ENCODE measurements at regions not wholly inside any gene's neighbourhood (a gene's known extent, or its start where the extent isn't known, plus 50 kb on each side); places are given as distances from the start of the nearest gene placed in this dataset.
A peak's percentile ranks its signal among the peaks of the same experiment; 100 is the strongest.
"Not testable (repeated sequence)": the region's sequence is repeated elsewhere in the genome, so short reads cannot be mapped to it uniquely, and the experiment has no call there.

- no peak for TF ChIP-seq CTCF (IDR thresholded peaks at IDR 0.05; ENCODE audit: low read depth, low read length, missing control alignments)
- in situ Hi-C loops (cut with HindIII; ENCODE audit: low pct_ligation_motif_present, low sequenced_read_pairs), result loop anchor here (25.0 kb wide), 1 partner anchor 330 kb away; the partner anchor contains the start of gene CLDN20
- H3K36me3 ChIP-seq (replicated peaks), result no peaks in the 10 kb centered on the region
- no peak overlapping the region for H3K4me3 ChIP-seq (ENCODE audit: low read depth, low read length)
- no peaks in the 10 kb centered on the region for H3K27me3 ChIP-seq (replicated peaks)
- no peak overlapping the region for H3K27ac ChIP-seq
- DNase-seq, result no peak
These were observed 63.2 kb upstream of the TIAM2 start for GRCh38 chr6:154931711-154932424.

GRCh38 chr6:154932515-154933027, 62.5 kb upstream of the TIAM2 start:
- no peak overlapping the region for H3K4me3 ChIP-seq (ENCODE audit: low read depth, low read length)
- no peak for TF ChIP-seq CTCF (IDR thresholded peaks at IDR 0.05; ENCODE audit: low read depth, low read length, missing control alignments)
- H3K27ac ChIP-seq, result no peak overlapping the region
- in situ Hi-C loops (cut with HindIII; ENCODE audit: low pct_ligation_motif_present, low sequenced_read_pairs), result loop anchor here (25.0 kb wide), 1 partner anchor 330 kb away; the partner anchor contains the start of gene CLDN20
- DNase-seq, result peak; percentile 43
- no peaks in the 10 kb centered on the region for H3K36me3 ChIP-seq (replicated peaks)
- no peaks in the 10 kb centered on the region for H3K27me3 ChIP-seq (replicated peaks)

GRCh38 chr6:154933181-154933827, 61.8 kb upstream of the TIAM2 start:
- Histone ChIP-seq H3K36me3 (replicated peaks) (no peaks in the 10 kb centered on the region), H3K4me3 (ENCODE audit: low read depth, low read length) (no peak overlapping the region), H3K27ac (no peak overlapping the region), H3K27me3 (replicated peaks) (no peaks in the 10 kb centered on the region)
- TF ChIP-seq CTCF (IDR thresholded peaks at IDR 0.05; ENCODE audit: low read depth, low read length, missing control alignments), result no peak
- DNase-seq, result peak; percentile 18
- in situ Hi-C loops (cut with HindIII; ENCODE audit: low pct_ligation_motif_present, low sequenced_read_pairs), result loop anchor here (25.0 kb wide), 1 partner anchor 329 kb away; the partner anchor contains the start of gene CLDN20

- TF ChIP-seq CTCF (IDR thresholded peaks at IDR 0.05; ENCODE audit: low read depth, low read length, missing control alignments), result peak; percentile 32
- DNase-seq, result no peak
- H3K36me3 ChIP-seq (replicated peaks), result no peaks in the 10 kb centered on the region
- in situ Hi-C loops (cut with HindIII; ENCODE audit: low pct_ligation_motif_present, low sequenced_read_pairs), result loop anchor here (25.0 kb wide), 1 partner anchor 325 kb away; the partner anchor contains the start of gene CLDN20
- H3K27ac ChIP-seq, result no peak overlapping the region
- H3K4me3 ChIP-seq (ENCODE audit: low read depth, low read length), result no peak overlapping the region
- no peaks in the 10 kb centered on the region for H3K27me3 ChIP-seq (replicated peaks)
These were observed 57.6 kb upstream of the TIAM2 start for GRCh38 chr6:154937306-154938220.

- TF ChIP-seq CTCF (IDR thresholded peaks at IDR 0.05; ENCODE audit: low read depth, low read length, missing control alignments), result no peak
- no peak for DNase-seq
- in situ Hi-C loops (cut with HindIII; ENCODE audit: low pct_ligation_motif_present, low sequenced_read_pairs), result loop anchor here (25.0 kb wide), 1 partner anchor 324 kb away; the partner anchor contains the start of gene CLDN20
These were observed 56.9 kb upstream of the TIAM2 start for GRCh38 chr6:154938221-154938580.

GRCh38 chr6:154938727-154939285, 56.3 kb upstream of the TIAM2 start:
- not testable (repeated sequence) for DNase-seq; H3K27ac ChIP-seq; H3K4me3 ChIP-seq (ENCODE audit: low read depth, low read length); H3K27me3 ChIP-seq (replicated peaks); H3K36me3 ChIP-seq (replicated peaks)
- in situ Hi-C loops (cut with HindIII; ENCODE audit: low pct_ligation_motif_present, low sequenced_read_pairs), result loop anchor here (25.0 kb wide), 1 partner anchor 323 kb away; the partner anchor contains the start of gene CLDN20

More at GRCh38 chr6:154938221-154938580, 56.9 kb upstream of the TIAM2 start:
- no peaks in the 10 kb centered on the region for H3K27me3 ChIP-seq (replicated peaks)
- no peak overlapping the region for H3K4me3 ChIP-seq (ENCODE audit: low read depth, low read length)
- H3K36me3 ChIP-seq (replicated peaks), result no peaks in the 10 kb centered on the region
- no peak overlapping the region for H3K27ac ChIP-seq
